ENCODE measurements at regions not wholly inside any gene's neighbourhood (a gene's known extent, or its start where the extent isn't known, plus 50 kb on each side); places are given as distances from the start of the nearest gene placed in this dataset.
"Not testable (repeated sequence)": the region's sequence is repeated elsewhere in the genome, so short reads cannot be mapped to it uniquely, and the experiment has no call there.

GRCh38 chr7:153954477-153954876 is 97.7 kb upstream of the DPP6 start:
- 93 to 94% methylated on average over 4 of the region's 4 CpGs for WGBS, 2 donors
- Histone ChIP-seq H3K36me3 (no peaks in the 10 kb centered on the region), H3K9me3 (no peaks in the 10 kb centered on the region), H3K27ac (no peak overlapping the region), H3K4me1 (no peaks in the 10 kb centered on the region), H3K4me3 (no peak overlapping the region), H3K27me3 (no peaks in the 10 kb centered on the region)
- ATAC-seq (ENCODE audit: low FRiP score in 2 of 2) (no peak), DNase-seq (no peak)
- no peak for TF ChIP-seq POLR2AphosphoS5 (IDR thresholded peaks at IDR 0.05)
- TF ChIP-seq CTCF (IDR thresholded peaks at IDR 0.05): no peak
- TF ChIP-seq POLR2A (IDR thresholded peaks at IDR 0.05): no peak
- no peak for TF ChIP-seq EP300 (IDR thresholded peaks at IDR 0.05)

- not testable (repeated sequence) for H3K27ac ChIP-seq; H3K4me3 ChIP-seq; H3K27me3 ChIP-seq; DNase-seq; H3K9me3 ChIP-seq; H3K4me1 ChIP-seq; ATAC-seq (ENCODE audit: low FRiP score in 2 of 2); H3K36me3 ChIP-seq
- 73 to 79% methylated on average over 5 of the region's 5 CpGs for WGBS, 2 donors
These were observed 94.5 kb upstream of the DPP6 start for GRCh38 chr7:153957677-153958076.

GRCh38 chr7:153958381-153958780 is 93.8 kb upstream of the DPP6 start:
- not testable (repeated sequence) for H3K4me1 ChIP-seq; H3K9me3 ChIP-seq; H3K27me3 ChIP-seq; DNase-seq; ATAC-seq (ENCODE audit: low FRiP score in 2 of 2); H3K36me3 ChIP-seq; H3K27ac ChIP-seq; H3K4me3 ChIP-seq
- 70% methylated on average over 4 to 6 of the region's 6 CpGs for WGBS, 2 donors

- 63 to 65% methylated on average over 5 to 6 of the region's 6 CpGs for WGBS, 2 donors
- H3K27ac ChIP-seq; H3K27me3 ChIP-seq; H3K4me3 ChIP-seq; DNase-seq; H3K36me3 ChIP-seq; H3K4me1 ChIP-seq; ATAC-seq (ENCODE audit: low FRiP score in 2 of 2); H3K9me3 ChIP-seq: not testable (repeated sequence)
These were observed 93.4 kb upstream of the DPP6 start for GRCh38 chr7:153958789-153959188.

GRCh38 chr7:153964481-153965112 is 87.6 kb upstream of the DPP6 start:
- H3K4me3 ChIP-seq; ATAC-seq (ENCODE audit: low FRiP score in 2 of 2); H3K27me3 ChIP-seq; H3K9me3 ChIP-seq; DNase-seq; H3K27ac ChIP-seq; H3K4me1 ChIP-seq; H3K36me3 ChIP-seq: not testable (repeated sequence)
- WGBS, 2 donors: 86 to 89% methylated on average over 6 of the region's 6 CpGs

GRCh38 chr7:153969016-153969415 is 83.2 kb upstream of the DPP6 start:
- H3K4me3 ChIP-seq; ATAC-seq (ENCODE audit: low FRiP score in 2 of 2); DNase-seq; H3K27me3 ChIP-seq; H3K27ac ChIP-seq; H3K9me3 ChIP-seq; H3K36me3 ChIP-seq; H3K4me1 ChIP-seq: not testable (repeated sequence)
- 67 to 71% methylated on average over 1 to 2 of the region's 4 CpGs for WGBS, 2 donors

- H3K27me3 ChIP-seq; H3K27ac ChIP-seq; ATAC-seq (ENCODE audit: low FRiP score in 2 of 2); H3K4me3 ChIP-seq; H3K4me1 ChIP-seq; H3K9me3 ChIP-seq; DNase-seq; H3K36me3 ChIP-seq: not testable (repeated sequence)
- WGBS, 2 donors: 50 to 59% methylated on average over 6 of the region's 6 CpGs
These were observed 77.6 kb upstream of the DPP6 start for GRCh38 chr7:153974603-153975002.

- not testable (repeated sequence) for H3K9me3 ChIP-seq, H3K27me3 ChIP-seq, H3K4me1 ChIP-seq, H3K4me3 ChIP-seq, H3K27ac ChIP-seq, H3K36me3 ChIP-seq
- 69 to 85% methylated on average over 5 to 6 of the region's 6 CpGs for WGBS, 2 donors
- DNase-seq: peak in 1 of 2 donors; percentile 44
- peak in 1 of 2 donors; percentile 30 for ATAC-seq (ENCODE audit: low FRiP score in 2 of 2)
These were observed 75.5 kb upstream of the DPP6 start for GRCh38 chr7:153976745-153977144.

GRCh38 chr7:153983186-153983585 is 69.0 kb upstream of the DPP6 start:
- 40 to 70% methylated on average over 2 to 6 of the region's 6 CpGs for WGBS, 2 donors
- DNase-seq: peak in 1 of 2 donors; percentile 13
- ATAC-seq (ENCODE audit: low FRiP score in 2 of 2); H3K27me3 ChIP-seq; H3K4me3 ChIP-seq; H3K36me3 ChIP-seq; H3K4me1 ChIP-seq; H3K9me3 ChIP-seq; H3K27ac ChIP-seq: not testable (repeated sequence)

- H3K4me3 ChIP-seq, H3K36me3 ChIP-seq, H3K9me3 ChIP-seq, H3K27me3 ChIP-seq, H3K4me1 ChIP-seq, H3K27ac ChIP-seq: not testable (repeated sequence)
- ATAC-seq (ENCODE audit: low FRiP score in 2 of 2): peak in 1 of 2 donors; percentile 63
- WGBS, 2 donors: 88 to 90% methylated on average over 20 of the region's 23 CpGs
- DNase-seq: peak in 1 of 2 donors; percentile 3
These were observed 63.1 kb upstream of the DPP6 start for GRCh38 chr7:153989066-153989627.

GRCh38 chr7:153989742-153990425 is 62.3 kb upstream of the DPP6 start:
- not testable (repeated sequence) for H3K36me3 ChIP-seq, H3K27me3 ChIP-seq, H3K9me3 ChIP-seq, H3K4me1 ChIP-seq, H3K4me3 ChIP-seq, H3K27ac ChIP-seq
- ATAC-seq (ENCODE audit: low FRiP score in 2 of 2) (peak in 1 of 2 donors; percentile 23), DNase-seq (peak in 1 of 2 donors; percentile 18)
- 72 to 84% methylated on average over 3 of the region's 11 CpGs for WGBS, 2 donors

GRCh38 chr7:153991471-153991870 is 60.7 kb upstream of the DPP6 start:
- not testable (repeated sequence) for H3K36me3 ChIP-seq; H3K27me3 ChIP-seq; H3K4me1 ChIP-seq; H3K9me3 ChIP-seq; ATAC-seq (ENCODE audit: low FRiP score in 2 of 2); H3K27ac ChIP-seq; H3K4me3 ChIP-seq; DNase-seq
- WGBS, 2 donors: 71 to 83% methylated on average over 3 of the region's 3 CpGs
